GM21390 (cell line): ENCODE measurements at regions not wholly inside any gene's neighbourhood (a gene's known extent, or its start where the extent isn't known, plus 50 kb on each side); places are given as distances from the start of the nearest gene placed in this dataset.

Source experiments
- ATAC-seq: cut with Tn5 transposase; IDR thresholded peaks from one replicate; pipeline ENCODE4 v1.9.1; 2021; ENCODE audit not compliant: unreplicated experiment

GRCh38 chr2:122210898-122211856 is 455.7 kb downstream of the TSN start:
- no peak for ATAC-seq

GRCh38 chr2:122213312-122213711 is 457.9 kb downstream of the TSN start:
- ATAC-seq = no peak

DNA sequence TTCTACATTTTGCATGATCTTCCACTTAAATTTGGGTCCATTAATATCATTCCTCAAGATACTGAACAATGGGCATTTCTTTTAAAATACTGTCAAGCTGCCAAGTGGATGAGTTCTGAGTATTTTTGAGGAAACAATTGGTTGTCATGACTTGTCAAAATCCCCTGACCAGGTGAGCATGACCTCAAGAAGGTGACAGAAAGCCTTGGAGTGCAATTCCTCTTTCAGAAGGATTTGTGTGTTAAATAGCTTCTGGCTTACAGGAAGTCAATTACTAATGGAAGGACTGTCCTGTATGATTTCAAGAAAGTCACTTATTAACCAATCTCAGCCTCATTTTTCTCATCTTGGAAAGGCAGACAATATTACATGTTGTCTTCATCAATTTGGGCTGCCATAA is 460.6 kb downstream of the TSN start:
- no peak for ATAC-seq

- no peak for ATAC-seq
These were observed 461.4 kb downstream of the TSN start for GRCh38 chr2:122216901-122217300.

DNA sequence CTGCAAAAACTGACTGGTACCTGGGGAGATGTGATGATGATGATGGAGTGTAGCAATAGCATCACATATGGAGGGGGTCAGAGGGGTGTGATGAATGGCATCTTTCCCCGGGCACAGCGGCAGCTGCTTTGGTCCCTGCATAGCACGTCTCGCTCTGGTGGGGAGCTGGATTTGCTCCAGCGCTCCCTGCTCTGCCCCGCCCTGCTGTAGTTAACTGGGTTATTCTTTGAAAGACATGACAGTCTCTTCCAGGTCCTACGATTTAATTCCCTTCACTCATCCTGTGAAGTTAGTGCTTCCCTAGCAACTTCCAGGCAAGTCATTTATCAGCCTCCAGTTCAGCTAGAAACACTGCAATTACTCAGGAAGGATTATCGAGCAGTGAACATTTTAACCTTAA is 463.1 kb downstream of the TSN start:
- no peak for ATAC-seq

DNA sequence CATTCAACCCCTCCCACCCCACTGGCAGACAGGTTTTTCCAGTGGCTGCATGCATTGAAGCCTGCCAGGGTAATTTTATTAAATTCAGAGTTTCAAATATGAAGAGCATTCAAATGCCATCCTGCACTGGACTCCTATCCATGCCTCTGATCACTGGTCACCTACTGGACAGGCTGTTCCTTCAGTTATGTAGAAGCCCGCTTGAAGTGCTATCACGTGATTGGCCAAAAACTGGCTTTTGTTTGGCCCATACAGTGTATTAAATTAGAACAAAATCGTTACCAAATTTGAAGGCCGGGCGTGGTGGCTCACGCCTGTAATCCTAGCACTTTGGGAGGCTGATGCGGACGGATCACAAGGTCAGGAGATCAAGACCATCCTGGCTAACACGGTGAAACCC is 464.1 kb downstream of the TSN start:
- ATAC-seq = no peak

DNA sequence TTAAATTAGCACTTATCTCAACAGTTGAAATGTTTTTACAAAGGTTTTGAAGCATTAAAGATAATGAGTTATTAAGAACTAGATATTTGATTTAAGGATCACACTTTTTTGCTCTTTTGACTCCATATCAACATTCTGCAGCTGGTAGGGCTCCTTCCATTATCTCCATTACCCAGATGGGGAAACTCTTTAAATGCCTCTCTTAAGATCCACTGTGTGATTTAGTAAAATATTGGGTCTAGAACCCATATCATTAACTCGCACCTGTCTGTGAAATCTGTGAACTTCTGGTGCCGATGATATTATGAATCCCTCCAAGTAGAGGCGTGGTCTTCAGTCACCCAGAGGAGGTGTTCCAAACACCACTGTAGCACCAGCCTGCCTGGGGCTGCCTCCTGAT is 466.2 kb downstream of the TSN start:
- no peak for ATAC-seq

DNA sequence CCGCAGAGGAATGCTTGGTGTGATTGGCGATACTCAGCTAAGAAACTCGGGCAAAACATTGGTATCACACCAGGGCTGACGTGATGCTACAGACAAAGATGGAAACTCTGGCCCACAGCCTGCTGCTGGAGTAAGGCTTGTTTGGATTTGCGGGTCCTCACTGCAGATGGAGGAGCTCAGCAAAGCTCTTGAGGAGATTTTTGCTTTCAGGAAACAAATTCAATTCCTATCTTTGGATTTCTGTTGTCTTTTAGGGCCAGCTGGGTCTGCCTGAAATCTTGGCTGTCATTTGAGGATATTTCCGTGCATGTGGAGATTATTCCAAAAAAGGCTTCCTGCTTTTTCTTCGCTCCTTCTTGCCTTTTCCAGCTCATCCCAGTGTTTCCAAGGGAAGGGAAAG is 475.8 kb downstream of the TSN start:
- no peak for ATAC-seq

DNA sequence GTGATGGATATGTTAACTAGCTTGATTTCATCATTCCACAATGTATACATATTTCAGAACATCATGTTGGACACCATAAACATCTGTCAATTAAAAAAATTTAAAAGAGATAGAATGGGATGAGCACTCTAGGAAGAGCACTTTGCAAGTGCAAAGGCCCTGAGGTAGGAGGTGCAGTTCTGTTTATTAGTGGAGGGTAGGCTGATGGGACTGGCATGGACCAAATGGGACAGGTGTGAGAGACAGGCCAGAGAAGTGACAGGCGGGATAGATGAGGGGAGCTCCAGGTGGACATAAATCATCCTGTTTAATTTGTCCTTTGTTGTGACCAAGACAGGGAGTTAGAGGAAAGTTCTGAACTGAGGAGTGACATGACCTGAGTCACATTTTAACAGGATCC is 477.9 kb downstream of the TSN start:
- no peak for ATAC-seq

DNA sequence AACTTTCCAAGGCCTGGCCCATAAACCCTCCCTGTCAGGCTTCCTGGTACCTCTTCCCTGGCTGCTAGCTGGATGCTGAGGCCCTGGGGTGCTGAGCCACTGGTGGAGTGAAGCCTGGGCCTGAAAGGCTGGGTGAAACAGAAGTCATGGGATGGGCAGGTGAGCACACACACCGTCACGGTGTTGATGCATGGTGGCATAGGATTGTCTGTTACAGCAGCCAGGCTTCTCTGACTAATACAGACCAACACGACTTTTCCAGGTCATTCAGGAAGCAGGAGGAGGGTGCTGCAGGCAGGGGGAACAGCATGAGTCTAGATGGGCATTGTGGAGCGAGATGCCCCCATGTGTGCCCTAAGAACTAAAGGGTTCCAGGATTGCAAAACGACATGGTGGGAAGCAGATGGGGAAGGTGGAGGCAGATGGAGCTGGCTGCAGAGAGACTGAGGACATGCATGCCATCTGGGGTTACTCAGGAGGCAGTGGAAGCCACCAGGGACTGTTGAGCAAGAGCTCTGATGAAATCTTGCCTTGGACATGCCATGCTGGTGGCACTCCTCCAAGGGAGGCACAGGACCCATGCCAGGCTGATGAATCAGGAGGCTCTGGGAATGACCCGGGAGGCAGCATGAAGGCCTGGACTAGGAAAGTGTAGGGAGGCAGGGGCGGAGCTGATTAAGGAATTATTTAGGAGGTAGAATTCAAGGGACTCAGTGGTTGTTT is 480.9 kb downstream of the TSN start:
- no peak for ATAC-seq

GRCh38 chr2:122236925-122237324 is 481.5 kb downstream of the TSN start:
- no peak for ATAC-seq

DNA sequence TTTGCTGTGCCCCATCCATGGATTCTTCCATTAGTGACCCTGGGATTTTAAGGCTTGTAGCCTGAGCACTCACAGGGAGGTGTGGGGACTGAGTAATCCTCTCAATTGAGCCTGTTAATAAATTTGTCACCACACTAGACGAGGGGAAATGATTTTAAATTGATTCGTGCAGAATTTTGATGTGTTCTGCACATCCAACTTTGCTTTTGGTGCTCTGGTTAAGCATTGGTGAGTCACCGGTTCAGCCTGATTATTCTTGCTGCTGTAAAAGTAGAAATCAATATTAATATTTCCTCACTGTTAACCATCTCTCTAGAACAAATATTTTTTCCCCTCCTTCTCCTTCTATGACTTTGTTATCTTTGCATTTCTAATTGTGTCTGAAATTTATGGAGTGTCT is 482.0 kb downstream of the TSN start:
- ATAC-seq = no peak

DNA sequence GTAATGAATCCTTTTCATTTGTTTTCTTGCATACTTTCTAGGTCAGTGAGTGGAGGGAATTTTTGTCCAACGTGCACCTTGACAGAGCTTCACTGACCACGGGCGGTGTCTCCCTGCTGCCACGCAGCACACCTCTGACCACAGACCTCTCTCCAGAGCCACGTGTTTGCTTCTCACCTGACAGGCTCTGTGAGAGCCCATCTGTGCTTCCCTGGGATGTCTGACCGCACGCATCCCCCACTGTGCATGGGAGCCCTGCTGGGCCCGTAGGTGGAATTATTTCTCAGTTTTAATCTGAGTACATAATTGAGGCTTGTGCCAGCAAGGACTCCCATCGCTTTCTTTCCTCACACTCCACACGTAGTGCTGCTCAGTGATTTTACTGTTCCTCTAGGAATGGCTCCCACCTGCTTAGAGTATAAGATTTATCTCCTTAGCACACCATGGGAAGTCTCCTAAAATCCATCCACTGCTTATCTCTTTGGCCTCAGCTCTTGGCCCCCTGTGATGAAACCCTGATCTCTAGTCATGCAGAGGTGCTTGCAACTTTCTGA is 482.6 kb downstream of the TSN start:
- ATAC-seq = no peak

GRCh38 chr2:122239440-122239839 is 484.0 kb downstream of the TSN start:
- no peak for ATAC-seq

DNA sequence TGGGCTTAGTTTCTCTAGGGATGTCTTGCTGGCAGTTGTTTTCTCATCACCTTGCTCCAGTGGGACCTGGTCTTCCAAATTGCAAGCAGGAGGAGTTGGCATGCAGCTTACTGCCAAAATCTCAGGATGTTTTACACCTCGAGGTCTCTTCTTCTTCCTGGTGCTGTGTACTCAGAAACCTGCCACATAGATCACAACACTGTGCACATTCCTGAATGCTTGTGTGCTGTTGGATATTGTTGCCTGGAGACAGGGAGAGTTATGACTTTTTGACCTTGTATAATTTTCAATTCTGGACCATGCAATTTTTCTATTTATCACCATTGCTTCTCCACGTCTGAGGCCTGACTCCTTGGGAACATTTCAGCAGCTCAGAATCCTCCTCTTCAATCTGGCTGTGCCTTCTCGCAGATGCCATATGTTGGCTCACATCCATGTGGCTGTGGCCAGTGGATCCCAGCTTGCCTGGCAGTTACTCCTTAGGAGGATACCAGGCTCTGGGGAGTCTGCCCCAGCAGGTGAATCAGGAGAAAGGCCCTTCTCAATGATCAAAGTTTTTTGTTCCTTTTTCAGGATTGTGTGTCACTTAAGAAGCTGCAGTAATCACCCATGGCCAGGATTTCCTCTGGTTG is 489.3 kb downstream of the TSN start:
- ATAC-seq = no peak

- ATAC-seq = no peak
These were observed 494.2 kb downstream of the TSN start for GRCh38 chr2:122249673-122250072.

DNA sequence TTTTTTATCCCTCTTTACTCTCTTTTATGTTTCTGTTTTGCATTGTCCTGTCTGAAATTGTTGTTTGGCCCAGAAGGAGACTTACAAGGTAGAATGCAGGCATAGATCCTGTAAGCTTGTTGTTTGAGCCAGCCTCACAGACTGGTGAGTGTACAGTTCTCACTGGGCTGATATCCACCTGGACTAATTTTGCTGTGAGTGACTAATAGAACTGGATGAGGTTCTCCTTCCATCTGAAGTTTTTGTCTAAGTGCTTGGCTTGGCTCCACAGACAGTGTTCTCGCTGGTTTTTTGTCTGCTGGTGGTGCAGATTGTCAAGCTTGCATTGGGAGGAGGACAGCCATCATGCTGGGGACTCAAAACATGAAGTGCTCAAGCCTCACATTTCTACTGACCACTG is 495.7 kb downstream of the TSN start:
- no peak for ATAC-seq

DNA sequence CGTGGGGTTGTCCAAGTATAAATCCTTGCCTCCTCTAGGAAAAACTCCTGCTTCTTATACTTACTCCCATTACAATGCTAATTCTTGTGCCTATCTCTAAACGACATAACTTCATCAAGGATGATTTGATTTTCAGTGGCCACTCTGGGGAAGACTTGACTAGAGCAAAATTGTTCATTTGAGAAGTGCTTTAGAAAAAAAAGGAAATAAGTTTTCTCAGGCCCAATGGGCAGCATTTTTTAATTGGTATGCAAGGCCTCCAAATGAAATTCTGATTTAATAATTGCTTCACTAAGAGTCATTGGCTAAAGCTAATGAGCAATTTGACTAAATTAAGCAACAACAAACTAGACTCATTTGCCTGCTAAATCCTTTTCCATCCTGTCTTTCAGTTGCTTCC is 496.1 kb downstream of the TSN start:
- ATAC-seq = no peak

- ATAC-seq = no peak
These were observed 500.5 kb downstream of the TSN start for GRCh38 chr2:122255924-122256323.

GRCh38 chr2:122261911-122262310 is 506.5 kb downstream of the TSN start:
- no peak for ATAC-seq

DNA sequence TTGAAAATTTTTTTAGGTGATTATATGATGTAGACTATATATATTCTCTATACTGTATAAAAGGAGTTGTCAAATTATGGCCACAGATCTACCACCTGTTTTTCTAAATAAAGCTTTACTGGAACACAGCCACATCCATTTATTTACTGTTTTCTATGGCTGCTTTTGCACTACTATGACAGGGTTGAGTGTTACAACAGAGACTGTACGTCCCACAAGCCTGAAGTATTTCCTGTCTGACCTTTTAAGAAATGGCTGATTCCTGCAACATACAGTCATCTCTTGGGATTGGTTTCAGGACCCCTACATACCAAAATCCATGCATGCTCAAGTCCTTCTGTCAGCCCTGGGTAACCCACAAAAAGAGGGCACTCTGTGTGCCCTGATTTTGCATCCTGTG is 508.3 kb downstream of the TSN start:
- no peak for ATAC-seq

GRCh38 chr2:122266636-122267035 is 511.2 kb downstream of the TSN start:
- no peak for ATAC-seq
